Keratinocyte (primary cell): ENCODE measurements at regions not wholly inside any gene's neighbourhood (a gene's known extent, or its start where the extent isn't known, plus 50 kb on each side); places are given as distances from the start of the nearest gene placed in this dataset.

Experiments used
- DNase-seq: peaks from one replicate; pipeline ENCODE4 v3.0.0-alpha.2; 2011; ENCODE audit warnings: low read depth, missing footprints, low spot score
- FAIRE-seq: peaks from 2 replicates; lab custom pipeline; 2011; peaks lifted over from hg19 to GRCh38; lab: Jason Lieb, UNC
- H2AFZ ChIP-seq: 2 replicates; pipeline ENCODE4 v1.6.0; 2012; ENCODE audit warnings: low read length, control low read depth, inconsistent platforms; ENCODE audit not compliant: control insufficient read depth
- H3K27ac ChIP-seq: 2 replicates; pipeline ENCODE4 v1.5.1; 2011; ENCODE audit warnings: low read length; ENCODE audit not compliant: control insufficient read depth, insufficient read depth
- H3K27me3 ChIP-seq: 3 replicates; pipeline ENCODE4 v1.6.0; 2011; ENCODE audit warnings: low read length; ENCODE audit not compliant: control insufficient read depth, insufficient read depth; ENCODE audit errors: extremely low read depth
- H3K36me3 ChIP-seq, 2 experiments: 2 replicates in 1 of 2; 3 replicates in 1 of 2; pipeline ENCODE4 v1.5.1; 2011; ENCODE audit warnings: low read length in 2 of 2, mild to moderate bottlenecking in 1 of 2; ENCODE audit not compliant: control insufficient read depth in 2 of 2, insufficient read depth in 2 of 2; ENCODE audit errors: extremely low read depth in 1 of 2
- H3K4me1 ChIP-seq: 3 replicates; pipeline ENCODE4 v1.5.1; 2011; ENCODE audit warnings: low read length; ENCODE audit not compliant: control insufficient read depth, insufficient read depth; ENCODE audit errors: extremely low read depth
- H3K4me2 ChIP-seq: 3 replicates; pipeline ENCODE4 v1.6.0; 2011; ENCODE audit warnings: low read depth, low read length; ENCODE audit not compliant: control insufficient read depth, insufficient read depth; ENCODE audit errors: extremely low read depth
- H3K4me3 ChIP-seq, 3 experiments: fragments of 200-600 bp in 1 of 3; sonication (generic) in 1 of 3; 2 replicates in 2 of 3; 3 replicates in 1 of 3; pipeline ENCODE4 v1.5.1; 2011 to 2016; ENCODE audit warnings: low read length in 3 of 3, mild to moderate bottlenecking in 3 of 3, control low read depth in 2 of 3, inconsistent platforms in 1 of 3, low read depth in 1 of 3, mixed read lengths in 1 of 3, mixed run types in 1 of 3, moderate library complexity in 1 of 3; ENCODE audit not compliant: control insufficient read depth in 2 of 3, insufficient read depth in 2 of 3; ENCODE audit errors: extremely low read depth in 1 of 3
- H3K79me2 ChIP-seq: 2 replicates; pipeline ENCODE4 v1.6.0; 2012; ENCODE audit warnings: low read length; ENCODE audit not compliant: control insufficient read depth, insufficient read depth
- H3K9ac ChIP-seq: 3 replicates; pipeline ENCODE4 v1.6.0; 2011; ENCODE audit warnings: low read length; ENCODE audit not compliant: control insufficient read depth, insufficient read depth; ENCODE audit errors: extremely low read depth
- H3K9me1 ChIP-seq: 3 replicates; pipeline ENCODE4 v1.6.0; 2011; ENCODE audit warnings: low read length; ENCODE audit not compliant: control insufficient read depth, insufficient read depth; ENCODE audit errors: extremely low read depth
- H3K9me3 ChIP-seq: 2 replicates; pipeline ENCODE4 v1.5.1; 2012; ENCODE audit warnings: low read depth, low read length; ENCODE audit not compliant: control insufficient read depth
- H4K20me1 ChIP-seq: 3 replicates; pipeline ENCODE4 v1.6.0; 2011; ENCODE audit warnings: low read length; ENCODE audit not compliant: control insufficient read depth, insufficient read depth; ENCODE audit errors: extremely low read depth
- CTCF ChIP-seq, 3 experiments: IDR thresholded peaks in 1 of 3; conservative IDR thresholded peaks in 1 of 3; optimal IDR thresholded peaks in 1 of 3; 2 replicates in 2 of 3; 3 replicates in 1 of 3; pipeline versions ENCODE3 to v1.5.1; 2011; ENCODE audit warnings: low read length in 3 of 3, mild to moderate bottlenecking in 3 of 3, moderate library complexity in 2 of 3, control low read depth in 1 of 3, inconsistent platforms in 1 of 3; ENCODE audit not compliant: insufficient read depth in 2 of 3; ENCODE audit errors: extremely low read depth in 1 of 3
- EZH2 ChIP-seq: IDR thresholded peaks from one replicate; pipeline ENCODE4 v1.6.1; 2012; ENCODE audit warnings: inconsistent platforms, mild to moderate bottlenecking, low read length, moderate library complexity
- dilution Hi-C: fragments of 300-500 bp; cut with MboI; formaldehyde crosslinking; loops from one replicate; pipeline ENCODE4 v1.7.0; 2020; ENCODE audit warnings: low sequenced_read_pairs; ENCODE audit not compliant: extremely low pct_ligation_motif_present

- dilution Hi-C loops: no loop called here
- Histone ChIP-seq H3K27me3 (no peaks in the 10 kb centered on the region), H3K4me2 (no peak overlapping the region), H2AFZ (no peak overlapping the region), H3K4me1 (no peaks in the 10 kb centered on the region), H3K9ac (no peak overlapping the region), H3K9me1 (no peaks in the 10 kb centered on the region), H4K20me1 (no peaks in the 10 kb centered on the region), H3K27ac (no peak overlapping the region), H3K9me3 (no peaks in the 10 kb centered on the region), H3K4me3 (no peak overlapping the region), H3K36me3 (no peaks in the 10 kb centered on the region), H3K79me2 (no peaks in the 10 kb centered on the region)
- TF ChIP-seq CTCF (optimal IDR thresholded peaks at IDR 0.05 in 1 of 3, IDR thresholded peaks at IDR 0.05 in 1 of 3, conservative IDR thresholded peaks at IDR 0.05 in 1 of 3; ENCODE audit: extremely low read depth in 1 of 3, insufficient read depth in 2 of 3, low read length in 3 of 3): no peak
- no peak for TF ChIP-seq EZH2
- FAIRE-seq (no peak), DNase-seq (no peak)
These were observed 1449.7 kb downstream of the CDH8 start for GRCh38 chr16:60586493-60586892.

- Histone ChIP-seq H3K9ac (no peak overlapping the region), H3K4me1 (no peaks in the 10 kb centered on the region), H3K27ac (no peak overlapping the region), H3K4me2 (no peak overlapping the region), H4K20me1 (no peaks in the 10 kb centered on the region), H2AFZ (no peak overlapping the region), H3K36me3 (no peaks in the 10 kb centered on the region), H3K79me2 (no peaks in the 10 kb centered on the region), H3K9me1 (no peaks in the 10 kb centered on the region), H3K4me3 (no peak overlapping the region), H3K27me3 (no peaks in the 10 kb centered on the region), H3K9me3 (no peaks in the 10 kb centered on the region)
- TF ChIP-seq EZH2 (no peak), CTCF (optimal IDR thresholded peaks at IDR 0.05 in 1 of 3, IDR thresholded peaks at IDR 0.05 in 1 of 3, conservative IDR thresholded peaks at IDR 0.05 in 1 of 3; ENCODE audit: extremely low read depth in 1 of 3, insufficient read depth in 2 of 3, low read length in 3 of 3) (no peak)
- DNase-seq: no peak
- dilution Hi-C loops: no loop called here
- FAIRE-seq: no peak
These were observed 1453.7 kb downstream of the CDH8 start for GRCh38 chr16:60582528-60582927.
